Lower leg skin (tissue), 3 donors: ENCODE measurements at regions not wholly inside any gene's neighbourhood (a gene's known extent, or its start where the extent isn't known, plus 50 kb on each side); places are given as distances from the start of the nearest gene placed in this dataset.

Experiments
- CTCF ChIP-seq, 3 donors: fragments of 450-650 bp; IDR thresholded peaks; one replicate each; pipeline ENCODE4 v1.5.1; 2016; ENCODE audit warnings: antibody characterized with exemption in 3 of 3, mild to moderate bottlenecking in 3 of 3, moderate library complexity in 2 of 3
- POLR2A ChIP-seq, 2 donors: fragments of 450-650 bp; IDR thresholded peaks; one replicate each; pipeline ENCODE4 v1.6.1; 2016 to 2017; ENCODE audit warnings: antibody characterized with exemption in 2 of 2, mild to moderate bottlenecking in 1 of 2, moderate library complexity in 1 of 2

- TF ChIP-seq POLR2A (IDR thresholded peaks at IDR 0.05) (no peak), CTCF (IDR thresholded peaks at IDR 0.05) (no peak)
Measured at GRCh38 chr16:7804635-7805195, 472.1 kb downstream of the RBFOX1 start.
